ENCODE measurements at regions not wholly inside any gene's neighbourhood (a gene's known extent, or its start where the extent isn't known, plus 50 kb on each side); places are given as distances from the start of the nearest gene placed in this dataset.

GRCh38 chr12:59268295-59268809, 327.5 kb upstream of the SLC16A7 start:
- no peak for TF ChIP-seq CTCF (IDR thresholded peaks at IDR 0.05; ENCODE audit: low read length)
- TF ChIP-seq EZH2 (IDR thresholded peaks at IDR 0.05; ENCODE audit: borderline replicate concordance, low read length), result no peak

Measured in OCI-LY1 (cell line).